Right lobe of liver (tissue), 6 donors: ENCODE measurements at regions not wholly inside any gene's neighbourhood (a gene's known extent, or its start where the extent isn't known, plus 50 kb on each side); places are given as distances from the start of the nearest gene placed in this dataset.

Experiments
- ATAC-seq, 4 donors: fragments of 200-7000 bp; cut with Tn5 transposase; one replicate each; pipeline ENCODE4 v1.9.1; 2020; ENCODE audit warnings: mild to moderate bottlenecking in 4 of 4, moderate library complexity in 4 of 4
- DNase-seq, 3 donors: peaks; one replicate each; pipeline ENCODE4 v3.0.0-alpha.2; 2020
- H3K27ac ChIP-seq, 3 donors: fragments of 200-600 bp; one replicate each; pipeline ENCODE4 v1.8.0; 2022
- H3K27me3 ChIP-seq, 2 donors: fragments of 200-600 bp; one replicate each; pipeline ENCODE4 v1.8.0; 2022
- H3K36me3 ChIP-seq, 4 donors: fragments of 200-600 bp; sonication (generic) in 1 of 4; one replicate each; pipeline versions ENCODE4 v1.5.1 to v1.8.0; 2017 to 2022; ENCODE audit warnings: control low read depth in 1 of 4
- H3K4me1 ChIP-seq, 4 donors: fragments of 200-600 bp; sonication (generic) in 1 of 4; one replicate each; pipeline versions ENCODE4 v1.5.1 to v1.8.0; 2017 to 2022; ENCODE audit warnings: control low read depth in 1 of 4
- H3K4me3 ChIP-seq, 3 donors: fragments of 200-600 bp; one replicate each; pipeline ENCODE4 v1.8.0; 2022
- H3K9me3 ChIP-seq, 4 donors: fragments of 200-600 bp; sonication (generic) in 1 of 4; one replicate each; pipeline versions ENCODE4 v1.5.1 to v1.8.0; 2017 to 2022; ENCODE audit warnings: control low read depth in 1 of 4
- POLR2A ChIP-seq: fragments of 450-650 bp; IDR thresholded peaks from one replicate; pipeline ENCODE4 v1.6.1; 2017; ENCODE audit warnings: antibody characterized with exemption, mild to moderate bottlenecking
- WGBS: methylation state at CpG from one replicate; pipeline ENCODE4 v1.1.6; 2018; ENCODE audit warnings: low coverage, low lambda C conversion rate; ENCODE audit not compliant: insufficient coverage; ENCODE audit errors: missing lambda C conversion rate; 5-methylcytosine and 5-hydroxymethylcytosine counted together
- intact Hi-C, 2 donors: fragments of 100-400 bp; cut with DNase I; formaldehyde crosslinking; loops; one replicate each; pipeline versions ENCODE4 v1.11.2 to v1.14.1; 2022
- TF ChIP-seq, protein P1 (sequence below), 4 donors: fragments of 200-600 bp in 3 of 4; fragments of 450-650 bp in 1 of 4; IDR thresholded peaks; one replicate each; pipeline versions ENCODE4 v1.5.1 to v1.8.0; 2016 to 2022; ENCODE audit warnings: antibody characterized with exemption in 4 of 4, mild to moderate bottlenecking in 2 of 4
- donor health status: DM: no; HTN: yes; CAD: no.
- donor health status: DM: no; HTN: no; CAD: no.
- donor health status: DM: no; HTN: no; CAD: no.
- donor health status: DM: no; HTN: yes; CAD: no.
- donor health status: DM: no; HTN: yes; CAD: no.

DNA sequence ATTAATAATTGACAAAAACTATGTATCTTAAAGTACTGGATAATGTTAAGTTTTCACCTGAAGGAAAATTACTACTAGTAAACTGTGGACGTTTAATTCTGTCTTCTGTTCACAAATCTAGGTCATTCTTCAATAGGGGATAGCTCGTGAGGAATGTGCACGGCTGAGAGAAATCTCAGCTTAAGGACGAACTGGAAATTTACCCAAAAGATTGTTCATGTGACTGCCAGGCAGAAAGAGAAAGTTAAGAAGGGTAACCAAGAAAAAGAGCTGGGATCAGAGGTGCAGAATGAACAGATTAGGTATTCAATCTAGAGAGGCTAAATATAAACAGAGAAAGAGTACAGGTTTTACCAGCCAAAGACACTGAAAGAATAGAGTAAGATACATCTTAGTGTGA, 245.3 kb downstream of the CASP12 start:
- no peak for TF ChIP-seq POLR2A
- TF ChIP-seq, protein P1, sequence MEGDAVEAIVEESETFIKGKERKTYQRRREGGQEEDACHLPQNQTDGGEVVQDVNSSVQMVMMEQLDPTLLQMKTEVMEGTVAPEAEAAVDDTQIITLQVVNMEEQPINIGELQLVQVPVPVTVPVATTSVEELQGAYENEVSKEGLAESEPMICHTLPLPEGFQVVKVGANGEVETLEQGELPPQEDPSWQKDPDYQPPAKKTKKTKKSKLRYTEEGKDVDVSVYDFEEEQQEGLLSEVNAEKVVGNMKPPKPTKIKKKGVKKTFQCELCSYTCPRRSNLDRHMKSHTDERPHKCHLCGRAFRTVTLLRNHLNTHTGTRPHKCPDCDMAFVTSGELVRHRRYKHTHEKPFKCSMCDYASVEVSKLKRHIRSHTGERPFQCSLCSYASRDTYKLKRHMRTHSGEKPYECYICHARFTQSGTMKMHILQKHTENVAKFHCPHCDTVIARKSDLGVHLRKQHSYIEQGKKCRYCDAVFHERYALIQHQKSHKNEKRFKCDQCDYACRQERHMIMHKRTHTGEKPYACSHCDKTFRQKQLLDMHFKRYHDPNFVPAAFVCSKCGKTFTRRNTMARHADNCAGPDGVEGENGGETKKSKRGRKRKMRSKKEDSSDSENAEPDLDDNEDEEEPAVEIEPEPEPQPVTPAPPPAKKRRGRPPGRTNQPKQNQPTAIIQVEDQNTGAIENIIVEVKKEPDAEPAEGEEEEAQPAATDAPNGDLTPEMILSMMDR (IDR thresholded peaks at IDR 0.05), result no peak
- Histone ChIP-seq H3K27me3 (peaks cover 0 to 4% of the 10 kb centered on the region in 2 donors), H3K36me3 (no peaks in the 10 kb centered on the region), H3K4me1 (no peaks in the 10 kb centered on the region), H3K27ac (no peak overlapping the region), H3K9me3 (no peaks in the 10 kb centered on the region), H3K4me3 (no peak overlapping the region)
- DNase-seq (no peak), ATAC-seq (no peak)
- intact Hi-C loops, result no loop called here
- 16% methylated on average over 4 of the region's 4 CpGs for WGBS

GRCh38 chr11:104650234-104650633, 248.0 kb downstream of the CASP12 start:
- H3K9me3 ChIP-seq, result no peaks in the 10 kb centered on the region
- intact Hi-C loops, result no loop called here
- H3K27ac ChIP-seq, result no peak overlapping the region
- H3K4me1 ChIP-seq, result no peaks in the 10 kb centered on the region
- peaks cover 0 to 4% of the 10 kb centered on the region in 2 donors for H3K27me3 ChIP-seq
- no peak for DNase-seq
- TF ChIP-seq, protein P1 (IDR thresholded peaks at IDR 0.05), result no peak
- TF ChIP-seq POLR2A, result no peak
- H3K36me3 ChIP-seq, result no peaks in the 10 kb centered on the region
- 32% methylated on average over 4 of the region's 5 CpGs for WGBS
- ATAC-seq, result no peak
- H3K4me3 ChIP-seq, result no peak overlapping the region

GRCh38 chr11:104649002-104649401, 249.3 kb downstream of the CASP12 start:
- 31% methylated on average over 1 of the region's 1 CpG for WGBS

DNA sequence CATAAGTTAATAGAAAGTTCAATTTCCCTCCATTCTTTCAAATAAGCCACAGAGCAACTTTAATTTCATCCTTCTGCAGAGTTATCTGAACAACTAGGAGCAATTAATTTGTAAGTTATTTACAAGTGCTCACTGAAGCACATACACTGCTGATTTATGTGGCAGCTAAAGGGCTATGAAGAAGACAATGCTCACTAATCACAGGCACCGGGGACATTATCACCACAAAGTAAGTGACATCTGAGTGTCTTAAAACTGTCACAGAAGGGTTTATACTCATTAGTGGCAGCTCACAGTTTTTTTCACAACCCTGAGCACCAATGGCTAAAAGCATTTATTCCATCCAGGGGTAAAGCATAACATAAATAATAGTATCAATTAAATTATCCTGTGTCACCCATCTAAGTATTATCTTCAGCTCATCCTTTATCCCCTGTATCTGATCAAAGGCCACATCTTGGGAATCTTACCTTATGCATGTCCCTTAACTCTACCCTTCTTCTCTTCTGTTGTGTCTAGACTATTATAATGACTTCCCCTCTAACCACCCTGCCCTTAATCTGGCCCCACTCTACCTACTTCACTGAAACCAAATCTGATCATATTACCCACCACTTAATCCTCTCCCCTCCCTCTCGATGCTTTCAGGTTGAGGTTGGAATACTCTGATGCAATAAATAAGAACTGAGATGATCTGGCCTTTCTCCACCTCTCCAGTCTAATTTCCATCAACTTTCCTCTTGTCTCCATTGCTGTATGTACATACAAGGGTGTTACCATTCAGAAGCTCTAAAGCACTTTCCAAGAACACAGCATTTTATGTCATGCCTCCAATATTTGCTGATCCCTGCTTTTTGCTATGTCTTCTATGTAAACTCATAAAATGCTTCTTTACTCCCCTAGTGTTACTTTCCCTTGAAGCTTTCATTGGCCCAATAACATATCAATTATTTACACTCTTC, 252.7 kb downstream of the CASP12 start:
- DNase-seq, result no peak
- H3K4me1 ChIP-seq, result no peaks in the 10 kb centered on the region
- intact Hi-C loops, result no loop called here
- H3K27ac ChIP-seq, result no peak overlapping the region
- H3K36me3 ChIP-seq, result no peaks in the 10 kb centered on the region
- H3K9me3 ChIP-seq, result no peaks in the 10 kb centered on the region
- no peak for ATAC-seq
- TF ChIP-seq POLR2A, result no peak
- TF ChIP-seq, protein P1 (IDR thresholded peaks at IDR 0.05), result no peak
- H3K27me3 ChIP-seq, result no peaks in the 10 kb centered on the region
- no peak overlapping the region for H3K4me3 ChIP-seq
- 43% methylated on average over 2 of the region's 2 CpGs for WGBS

More at GRCh38 chr11:104649002-104649401, 249.3 kb downstream of the CASP12 start:
- Histone ChIP-seq H3K9me3 (no peaks in the 10 kb centered on the region), H3K4me3 (no peak overlapping the region), H3K27ac (no peak overlapping the region), H3K4me1 (no peaks in the 10 kb centered on the region), H3K27me3 (peaks cover 0 to 3% of the 10 kb centered on the region in 2 donors), H3K36me3 (no peaks in the 10 kb centered on the region)
- intact Hi-C loops, result no loop called here
- DNase-seq (no peak), ATAC-seq (no peak)
- TF ChIP-seq, protein P1 (IDR thresholded peaks at IDR 0.05), result no peak
- TF ChIP-seq POLR2A, result no peak
